Progenitor cell of endocrine pancreas (in vitro differentiated cells): ENCODE measurements at regions not wholly inside any gene's neighbourhood (a gene's known extent, or its start where the extent isn't known, plus 50 kb on each side); places are given as distances from the start of the nearest gene placed in this dataset.

Source experiments
- DNase-seq: peaks from one replicate; pipeline ENCODE4 v3.0.0; 2021; ENCODE audit warnings: low spot score; ENCODE audit not compliant: unreplicated experiment
- H3K27ac Mint-ChIP-seq: 2 replicates; pipeline ENCODE4 v1.8.0; 2021; ENCODE audit warnings: mild to moderate bottlenecking, moderate library complexity, mixed read lengths
- H3K27me3 Mint-ChIP-seq: 2 replicates; pipeline ENCODE4 v1.8.0; 2021; ENCODE audit warnings: mixed read lengths
- H3K36me3 Mint-ChIP-seq: 2 replicates; pipeline ENCODE4 v1.8.0; 2022; ENCODE audit warnings: mixed read lengths; ENCODE audit not compliant: insufficient read depth
- H3K4me1 Mint-ChIP-seq: 2 replicates; pipeline ENCODE4 v1.8.0; 2021; ENCODE audit warnings: low read depth, mixed read lengths
- H3K4me3 Mint-ChIP-seq: 2 replicates; pipeline ENCODE4 v1.8.0; 2021; ENCODE audit warnings: low read depth, mild to moderate bottlenecking, moderate library complexity, mixed read lengths
- H3K9me3 Mint-ChIP-seq: 2 replicates; pipeline ENCODE4 v1.8.0; 2021; ENCODE audit warnings: low read depth, mixed read lengths
- CTCF ChIP-seq: fragments of 200-600 bp; sonication (generic); IDR thresholded peaks from one replicate; pipeline ENCODE4 v1.5.0; 2021; ENCODE audit warnings: antibody characterized with exemption, mild to moderate bottlenecking; ENCODE audit not compliant: unreplicated experiment

DNA sequence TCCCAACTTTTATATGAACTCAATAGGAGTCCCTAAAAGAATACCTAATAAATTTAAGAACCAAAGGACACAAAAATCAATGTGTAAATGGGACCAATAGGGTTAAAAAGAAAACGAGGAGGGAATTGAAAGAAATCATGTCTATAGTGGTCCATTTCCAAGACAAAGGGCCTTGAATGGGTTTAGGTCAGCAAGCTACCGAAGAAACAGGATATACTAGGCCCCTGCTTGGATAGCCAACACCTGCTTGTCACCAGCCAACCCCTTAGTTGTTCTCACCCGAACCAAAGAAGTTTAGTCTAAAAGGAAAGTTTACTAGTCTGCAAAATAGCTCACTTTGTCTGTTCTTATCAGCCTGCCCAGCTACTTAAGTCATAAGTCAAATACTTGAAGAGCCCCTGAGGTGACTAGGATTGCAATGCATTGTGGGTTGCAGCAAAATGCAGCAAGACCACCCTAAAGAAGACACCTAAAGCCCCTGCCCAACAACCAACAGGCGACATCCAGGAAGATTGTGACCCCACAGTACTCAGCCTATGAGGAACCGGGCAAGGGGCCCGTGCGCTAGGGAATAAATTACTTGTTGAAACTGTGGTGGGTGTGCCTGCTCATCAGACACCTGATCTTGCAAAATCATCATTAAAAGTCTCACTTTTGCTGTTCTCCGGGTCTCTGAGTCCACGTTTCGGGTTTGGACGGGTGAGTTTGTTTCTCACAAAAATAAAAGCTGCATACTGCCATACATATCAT is 183.9 kb upstream of the PPP1R26 start:
- Mint-ChIP-seq H3K27me3 (peaks cover 43% of the 10 kb centered on the region), H3K4me3 (no peak overlapping the region), H3K9me3 (no peaks in the 10 kb centered on the region), H3K36me3 (no peaks in the 10 kb centered on the region), H3K4me1 (peaks cover 7% of the 10 kb centered on the region), H3K27ac (no peak overlapping the region)
- no peak for DNase-seq
- no peak for TF ChIP-seq CTCF

DNA sequence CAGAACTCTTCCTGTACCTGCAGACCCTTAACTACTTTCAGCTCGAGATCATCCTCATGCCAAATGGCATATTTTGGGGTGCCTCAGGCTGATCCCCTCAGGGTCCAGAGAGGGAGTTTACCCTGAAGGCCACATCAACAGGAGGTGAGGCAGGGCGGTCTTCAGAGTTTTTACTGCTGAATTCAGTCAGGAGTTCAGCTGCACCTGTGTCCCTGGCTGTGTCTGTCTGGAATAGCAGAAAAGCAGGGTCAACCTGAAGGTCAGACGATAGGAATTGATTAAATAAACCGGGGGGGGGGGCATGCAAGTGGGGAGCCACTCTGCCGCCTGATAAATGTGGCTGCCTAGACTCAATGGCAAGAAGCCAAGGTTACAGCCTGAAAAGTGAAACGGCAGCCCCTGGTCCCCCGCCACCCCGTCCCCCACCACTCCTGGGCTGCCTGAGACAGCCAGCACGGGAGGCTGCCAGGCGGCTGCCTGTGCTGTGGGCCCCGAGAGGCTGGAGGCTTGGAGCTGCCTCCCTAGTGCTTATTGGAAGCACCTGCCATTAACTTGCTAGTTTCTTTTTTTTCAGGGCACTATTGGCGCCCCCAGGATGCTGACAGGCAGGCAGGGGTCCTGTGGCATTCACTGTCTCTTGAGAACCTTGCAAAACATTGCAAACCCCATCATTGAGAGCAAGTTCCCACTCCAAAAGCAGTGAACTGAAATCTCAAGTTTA is 182.7 kb upstream of the PPP1R26 start:
- peaks cover 5% of the 10 kb centered on the region for H3K4me1 Mint-ChIP-seq
- TF ChIP-seq CTCF = no peak
- peaks cover 44% of the 10 kb centered on the region for H3K27me3 Mint-ChIP-seq
- H3K9me3 Mint-ChIP-seq = no peaks in the 10 kb centered on the region
- H3K36me3 Mint-ChIP-seq = no peaks in the 10 kb centered on the region
- no peak for DNase-seq
- no peak overlapping the region for H3K4me3 Mint-ChIP-seq
- no peak overlapping the region for H3K27ac Mint-ChIP-seq

DNA sequence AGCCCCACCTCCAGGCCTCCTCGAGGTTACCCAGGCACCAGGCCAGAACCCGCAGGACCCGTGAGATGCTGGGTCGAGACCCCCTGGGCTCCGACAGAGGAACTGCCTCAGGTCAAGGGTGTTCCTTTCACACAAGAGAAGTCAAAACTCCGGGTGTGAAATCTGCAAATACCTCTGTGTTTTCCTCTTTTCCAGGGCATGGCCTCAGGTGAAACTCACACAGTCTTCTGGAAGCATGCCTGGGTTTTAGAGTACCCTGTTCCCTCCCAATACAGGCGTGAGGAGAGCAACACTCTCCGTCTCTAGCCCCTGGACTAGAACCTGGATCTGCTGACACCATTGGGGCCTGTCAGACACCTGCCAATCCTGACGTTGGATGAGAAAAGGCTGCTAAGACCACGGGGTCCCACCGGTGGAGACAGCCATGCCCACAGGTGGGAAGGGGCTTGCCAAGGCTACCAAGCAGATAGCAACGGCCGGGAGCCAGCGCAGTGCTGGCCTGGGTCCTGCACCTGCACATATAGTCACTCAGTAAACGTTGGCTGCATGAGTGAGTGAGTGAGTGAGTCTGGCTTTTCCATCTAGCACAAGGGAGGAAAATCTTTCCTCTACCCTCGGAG is 182.0 kb upstream of the PPP1R26 start:
- H3K4me3 Mint-ChIP-seq = no peak overlapping the region
- H3K4me1 Mint-ChIP-seq = peaks cover 5% of the 10 kb centered on the region
- no peaks in the 10 kb centered on the region for H3K9me3 Mint-ChIP-seq
- H3K36me3 Mint-ChIP-seq = no peaks in the 10 kb centered on the region
- DNase-seq = no peak
- no peak overlapping the region for H3K27ac Mint-ChIP-seq
- TF ChIP-seq CTCF = no peak
- H3K27me3 Mint-ChIP-seq = peaks cover 44% of the 10 kb centered on the region

DNA sequence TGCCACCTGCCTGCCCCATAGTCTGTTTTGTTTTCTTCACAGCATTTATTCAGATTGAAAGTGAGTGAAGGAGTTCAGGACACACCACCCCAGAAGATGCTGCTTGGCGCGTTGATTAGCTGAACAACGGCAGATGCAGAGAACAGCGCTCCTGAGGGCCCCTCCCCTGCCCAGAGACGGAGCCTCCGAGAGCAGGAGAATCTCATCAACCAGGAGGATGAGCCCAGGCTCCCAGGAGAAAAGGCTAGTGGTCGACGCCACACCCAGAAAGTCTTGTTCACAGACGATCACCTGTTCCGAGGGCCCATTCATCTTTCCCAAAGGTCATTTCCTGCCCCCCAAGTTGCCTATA is 180.4 kb upstream of the PPP1R26 start:
- Mint-ChIP-seq H3K4me1 (peaks cover 5% of the 10 kb centered on the region), H3K27me3 (peaks cover 56% of the 10 kb centered on the region), H3K27ac (no peak overlapping the region), H3K9me3 (no peaks in the 10 kb centered on the region), H3K36me3 (no peaks in the 10 kb centered on the region), H3K4me3 (no peak overlapping the region)
- DNase-seq = no peak
- TF ChIP-seq CTCF = no peak

DNA sequence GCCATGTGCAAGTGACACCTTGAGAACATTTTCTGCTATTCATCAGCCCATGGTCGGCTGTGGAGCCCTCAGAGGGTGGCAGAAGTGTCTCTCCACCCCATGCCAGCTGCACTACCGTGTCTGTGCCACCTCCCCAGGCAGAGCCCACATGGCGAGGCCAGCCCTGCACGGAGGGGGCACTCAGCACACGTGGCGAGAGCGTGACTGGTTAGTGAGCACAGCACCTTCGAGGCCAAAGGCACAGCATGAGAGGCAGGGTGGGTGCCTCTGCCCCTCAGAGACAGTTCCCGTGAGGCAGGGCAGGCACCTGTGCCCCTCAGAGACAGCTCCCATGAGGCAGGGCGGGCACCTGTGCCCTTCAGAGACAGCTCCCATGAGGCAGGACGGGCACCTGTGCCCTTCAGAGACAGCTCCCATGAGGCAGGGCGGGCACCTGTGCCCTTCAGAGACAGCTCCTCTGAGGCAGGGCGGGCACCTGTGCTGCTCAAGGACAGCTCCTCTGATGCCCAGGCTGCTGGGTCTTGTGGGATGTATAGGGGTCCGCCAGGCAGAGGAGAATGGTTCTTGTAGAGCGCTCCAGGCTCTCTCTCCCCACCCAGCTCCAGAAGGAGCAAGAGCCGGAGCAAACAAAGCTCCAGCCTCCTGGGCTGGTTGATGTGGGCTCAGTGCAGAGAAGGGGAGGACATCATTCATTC is 179.8 kb upstream of the PPP1R26 start:
- Mint-ChIP-seq H3K9me3 (no peaks in the 10 kb centered on the region), H3K4me3 (no peak overlapping the region), H3K27me3 (peaks cover 56% of the 10 kb centered on the region), H3K36me3 (no peaks in the 10 kb centered on the region), H3K27ac (no peak overlapping the region), H3K4me1 (peaks cover 5% of the 10 kb centered on the region)
- TF ChIP-seq CTCF = no peak
- DNase-seq = no peak
